H9 (cell line): ENCODE measurements at regions not wholly inside any gene's neighbourhood (a gene's known extent, or its start where the extent isn't known, plus 50 kb on each side); places are given as distances from the start of the nearest gene placed in this dataset.

Source experiments
- DNase-seq: peaks from one replicate; pipeline ENCODE4 v3.0.0-alpha.2; 2017
- H2AFZ ChIP-seq: one replicate; pipeline ENCODE4 v1.6.1; 2013; ENCODE audit warnings: mild to moderate bottlenecking, low read length, control low read depth, moderate library complexity
- H2AK5ac ChIP-seq: 2 replicates; pipeline ENCODE4 v1.6.1; 2013; ENCODE audit warnings: low read length, control low read depth, mixed read lengths; ENCODE audit not compliant: insufficient read length
- H2BK120ac ChIP-seq: one replicate; pipeline ENCODE4 v1.6.1; 2013; ENCODE audit warnings: low read depth, mild to moderate bottlenecking, low read length, control low read depth, inconsistent platforms; ENCODE audit not compliant: poor library complexity, severe bottlenecking
- H2BK12ac ChIP-seq: 2 replicates; pipeline ENCODE4 v1.6.1; 2013; ENCODE audit warnings: low read length, control low read depth, mixed read lengths, low read depth; ENCODE audit not compliant: insufficient read length
- H2BK15ac ChIP-seq: 2 replicates; pipeline ENCODE4 v1.6.1; 2013; ENCODE audit warnings: low read depth, low read length, control low read depth
- H2BK20ac ChIP-seq: one replicate; pipeline ENCODE4 v1.6.1; 2013; ENCODE audit warnings: low read depth, mild to moderate bottlenecking, low read length, control low read depth, inconsistent platforms; ENCODE audit not compliant: poor library complexity, severe bottlenecking
- H2BK5ac ChIP-seq: 2 replicates; pipeline ENCODE4 v1.6.1; 2013; ENCODE audit warnings: low read length, control low read depth, mixed read lengths; ENCODE audit not compliant: insufficient read length
- H3K14ac ChIP-seq: 2 replicates; pipeline ENCODE4 v1.6.1; 2013; ENCODE audit warnings: low read length, control low read depth; ENCODE audit not compliant: insufficient read depth
- H3K18ac ChIP-seq: 2 replicates; pipeline ENCODE4 v1.6.1; 2013; ENCODE audit warnings: low read depth, mild to moderate bottlenecking, mixed read lengths, low read length, control low read depth; ENCODE audit not compliant: insufficient read length
- H3K23ac ChIP-seq: 2 replicates; pipeline ENCODE4 v1.6.1; 2013; ENCODE audit warnings: low read length, control low read depth, mixed read lengths, low read depth; ENCODE audit not compliant: insufficient read length
- H3K23me2 ChIP-seq: 2 replicates; pipeline ENCODE4 v1.6.1; 2013; ENCODE audit warnings: low read depth, mild to moderate bottlenecking, mixed read lengths, low read length, control low read depth; ENCODE audit not compliant: insufficient read length, poor library complexity, severe bottlenecking
- H3K27ac ChIP-seq: 2 replicates; pipeline ENCODE4 v1.5.1; 2013; ENCODE audit warnings: low read length, control low read depth, mixed read lengths, low read depth; ENCODE audit not compliant: insufficient read length
- H3K27me3 ChIP-seq: 2 replicates; pipeline ENCODE4 v1.6.1; 2013; ENCODE audit warnings: low read length, control low read depth, inconsistent platforms; ENCODE audit not compliant: insufficient read depth
- H3K4ac ChIP-seq: 2 replicates; pipeline ENCODE4 v1.6.1; 2013; ENCODE audit warnings: low read depth, mild to moderate bottlenecking, control low read depth, inconsistent platforms, low read length, moderate library complexity
- H3K4me1 ChIP-seq: 2 replicates; pipeline ENCODE4 v1.6.1; 2013; ENCODE audit warnings: low read length, control low read depth, inconsistent platforms; ENCODE audit not compliant: insufficient read depth
- H3K4me2 ChIP-seq: 2 replicates; pipeline ENCODE4 v1.6.1; 2013; ENCODE audit warnings: low read length, control low read depth, mixed read lengths; ENCODE audit not compliant: insufficient read length, insufficient read depth
- H3K56ac ChIP-seq: 2 replicates; pipeline ENCODE4 v1.6.1; 2013; ENCODE audit warnings: low read depth, mild to moderate bottlenecking, mixed read lengths, low read length, control low read depth; ENCODE audit not compliant: insufficient read length
- H3K79me1 ChIP-seq: 2 replicates; pipeline ENCODE4 v1.6.1; 2013; ENCODE audit warnings: low read depth, mild to moderate bottlenecking, moderate library complexity, low read length, control low read depth, inconsistent platforms; ENCODE audit not compliant: insufficient read depth, poor library complexity, severe bottlenecking
- H3K79me2 ChIP-seq: 2 replicates; pipeline ENCODE4 v1.6.1; 2013; ENCODE audit warnings: low read length, control low read depth, inconsistent platforms; ENCODE audit not compliant: insufficient read depth
- H3K9ac ChIP-seq: 2 replicates; pipeline ENCODE4 v1.6.1; 2013; ENCODE audit warnings: low read length, control low read depth, mixed read lengths; ENCODE audit not compliant: insufficient read length; ENCODE audit errors: extremely low read depth
- H3K9me3 ChIP-seq: one replicate; pipeline ENCODE4 v1.6.1; 2013; ENCODE audit warnings: low read depth, low read length, inconsistent platforms; ENCODE audit not compliant: control insufficient read depth
- H3T11ph ChIP-seq: one replicate; pipeline ENCODE4 v1.6.1; 2013; ENCODE audit warnings: mild to moderate bottlenecking, low read length, control low read depth, inconsistent platforms
- H4K20me1 ChIP-seq: one replicate; pipeline ENCODE4 v1.6.1; 2013; ENCODE audit not compliant: control insufficient read depth, insufficient read length, insufficient read depth
- H4K5ac ChIP-seq: 2 replicates; pipeline ENCODE4 v1.6.1; 2013; ENCODE audit warnings: low read depth, mild to moderate bottlenecking, mixed read lengths, low read length, control low read depth; ENCODE audit not compliant: insufficient read length
- H4K8ac ChIP-seq: replicated peaks from 2 replicates; pipeline ENCODE4 v1.6.1; 2013; ENCODE audit warnings: low read length, control low read depth, mixed read lengths, low read depth; ENCODE audit not compliant: insufficient read length
- H4K91ac ChIP-seq: 2 replicates; pipeline ENCODE4 v1.6.1; 2013; ENCODE audit warnings: low read depth, mild to moderate bottlenecking, moderate library complexity, mixed read lengths, low read length, control low read depth; ENCODE audit not compliant: insufficient read length
- H3K27ac Mint-ChIP-seq, 3 experiments: 2 replicates in 2 of 3; 3 replicates in 1 of 3; pipeline ENCODE4 v1.8.0; 2020 to 2021; ENCODE audit warnings: mixed read lengths in 3 of 3, mild to moderate bottlenecking in 1 of 3, moderate library complexity in 1 of 3
- H3K27me3 Mint-ChIP-seq: 2 replicates; pipeline ENCODE4 v1.8.0; 2021; ENCODE audit warnings: low read depth, mild to moderate bottlenecking, moderate library complexity, mixed read lengths
- H3K36me3 Mint-ChIP-seq, 3 experiments: 2 replicates in 2 of 3; 3 replicates in 1 of 3; pipeline ENCODE4 v1.8.0; 2020 to 2021; ENCODE audit warnings: low read depth in 3 of 3, mixed read lengths in 3 of 3; ENCODE audit not compliant: insufficient read depth in 1 of 3
- H3K4me1 Mint-ChIP-seq, 2 experiments: 2 replicates each; pipeline ENCODE4 v1.8.0; 2020; ENCODE audit warnings: mixed read lengths in 2 of 2
- H3K4me3 Mint-ChIP-seq, 2 experiments: 2 replicates in 1 of 2; 3 replicates in 1 of 2; pipeline ENCODE4 v1.8.0; 2020 to 2021; ENCODE audit warnings: mild to moderate bottlenecking in 2 of 2, mixed read lengths in 2 of 2, moderate library complexity in 1 of 2
- H3K9me3 Mint-ChIP-seq, 2 experiments: 2 replicates in 1 of 2; 3 replicates in 1 of 2; pipeline ENCODE4 v1.8.0; 2020; ENCODE audit warnings: mild to moderate bottlenecking in 2 of 2, mixed read lengths in 2 of 2, moderate library complexity in 1 of 2
- CTCF ChIP-seq: fragments of 200-600 bp; sonication (generic); conservative IDR thresholded peaks from 3 replicates; pipeline ENCODE4 v1.8.0; 2021; ENCODE audit warnings: antibody characterized with exemption, mild to moderate bottlenecking
- WGBS: extraction: QIAGEN DNeasy Blood & Tissue Kit; methylation state at CpG from one replicate; pipeline ENCODE4 v1.1.7; 2013; ENCODE audit warnings: missing lambda C conversion rate, low lambda C conversion rate, mixed read lengths; ENCODE audit not compliant: insufficient read length; ENCODE audit errors: extremely low coverage; 5-methylcytosine and 5-hydroxymethylcytosine counted together

DNA sequence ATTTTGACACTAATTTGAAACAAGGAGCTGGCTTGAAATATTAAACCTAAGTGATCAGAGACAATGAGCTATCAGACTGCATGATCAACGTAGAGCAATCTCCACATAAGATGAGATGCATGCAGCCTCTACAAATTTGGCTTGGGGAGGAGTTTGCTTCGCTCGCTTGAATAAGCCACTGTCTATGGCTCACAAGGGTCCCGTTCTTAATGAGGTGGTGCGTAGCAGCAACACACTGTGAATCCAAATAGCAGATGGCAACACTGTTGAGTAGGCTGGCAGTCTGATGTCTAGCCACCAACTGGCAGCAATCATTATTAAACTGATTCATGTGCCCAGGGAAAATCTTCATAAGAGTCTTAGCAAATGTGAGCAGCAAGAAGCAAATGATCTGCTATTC is 125.4 kb upstream of the CCDC54 start:
- no peak overlapping the region for H3K4me2 ChIP-seq
- no peak overlapping the region for H3K56ac ChIP-seq
- no peak overlapping the region for H2BK5ac ChIP-seq
- H3K14ac ChIP-seq: no peak overlapping the region
- DNase-seq: no peak
- Mint-ChIP-seq H3K9me3 (no peaks in the 10 kb centered on the region), H3K27me3 (no peaks in the 10 kb centered on the region), H3K4me1 (no peaks in the 10 kb centered on the region), H3K4me3 (no peak overlapping the region), H3K36me3 (peaks cover 0 to 3% (median 0%) of the 10 kb centered on the region in 3 experiments; a peak in 1 of 7 replicates), H3K27ac (peak overlapping the region in 1 of 3 experiments; percentile 62; a peak in 1 of 7 replicates)
- H3K27ac ChIP-seq: no peak overlapping the region
- H3K9ac ChIP-seq: no peak overlapping the region
- H2AFZ ChIP-seq: no peak overlapping the region
- H3K79me1 ChIP-seq: no peaks in the 10 kb centered on the region
- no peaks in the 10 kb centered on the region for H3K4me1 ChIP-seq
- H3T11ph ChIP-seq: no peak overlapping the region
- no peak overlapping the region for H2BK15ac ChIP-seq
- no peaks in the 10 kb centered on the region for H3K79me2 ChIP-seq
- no peaks in the 10 kb centered on the region for H3K27me3 ChIP-seq
- H3K18ac ChIP-seq: no peak overlapping the region
- no peak overlapping the region for H4K91ac ChIP-seq
- H3K23ac ChIP-seq: no peak overlapping the region
- H3K23me2 ChIP-seq: no peaks in the 10 kb centered on the region
- no peak overlapping the region for H3K4ac ChIP-seq
- H2BK20ac ChIP-seq: no peak overlapping the region
- no CpG with 5 or more reads among the region's 5 CpGs for WGBS
- no peak overlapping the region for H4K5ac ChIP-seq
- no peak overlapping the region for H2AK5ac ChIP-seq
- H2BK120ac ChIP-seq: no peak overlapping the region
- H2BK12ac ChIP-seq: no peak overlapping the region
- TF ChIP-seq CTCF: no peak
- H4K8ac ChIP-seq: no peak overlapping the region
- no peaks in the 10 kb centered on the region for H3K9me3 ChIP-seq
- H4K20me1 ChIP-seq: no peaks in the 10 kb centered on the region
